ENCODE measurements at regions not wholly inside any gene's neighbourhood (a gene's known extent, or its start where the extent isn't known, plus 50 kb on each side); places are given as distances from the start of the nearest gene placed in this dataset.

GRCh38 chr1:117695796-117696490 lies 90.1 kb downstream of the TENT5C start:
- Histone ChIP-seq H3K23me2 (ENCODE audit: low read depth, low read length) (no peaks in the 10 kb centered on the region), H3K27me3 (replicated peaks in 1 of 4; ENCODE audit: control insufficient read depth in 3 of 4, extremely low read depth in 1 of 4, insufficient read depth in 3 of 4, low read length in 3 of 4) (no peaks in the 10 kb centered on the region), H4K5ac (ENCODE audit: insufficient read length, low read depth, low read length) (no peak overlapping the region), H2BK15ac (ENCODE audit: low read length) (no peak overlapping the region), H3K18ac (ENCODE audit: extremely low read depth, low read length) (0 out of 2 replicates have a peak overlapping the region, but pooled peaks have one; percentile 4), H3K36me3 (ENCODE audit: control insufficient read depth in 2 of 4, insufficient read depth in 4 of 4, low read length in 3 of 4) (no peaks in the 10 kb centered on the region), H4K8ac (ENCODE audit: extremely low read depth, insufficient read depth, low read length) (no peak overlapping the region), H3K9me3 (ENCODE audit: insufficient read depth in 2 of 2, low read depth in 1 of 2, low read length in 1 of 2) (no peaks in the 10 kb centered on the region), H3K27ac (ENCODE audit: low read depth, low read length) (no peak overlapping the region), H3K4me2 (ENCODE audit: insufficient read depth in 1 of 2, low read depth in 2 of 2, low read length in 2 of 2) (0 out of 4 replicates have a peak overlapping the region, but pooled peaks of 1 of the 2 experiments have one; percentile 10), H2AFZ (ENCODE audit: low read length) (peak overlapping the region; percentile 89), H3K4me1 (replicated peaks in 1 of 4; ENCODE audit: control insufficient read depth in 3 of 4, insufficient read depth in 4 of 4, low read length in 3 of 4) (no peaks in the 10 kb centered on the region), H3K4me3 (ENCODE audit: extremely low read depth in 1 of 4, insufficient read depth in 2 of 4, low read depth in 3 of 4, low read length in 4 of 4) (no peak overlapping the region), H2AK5ac (ENCODE audit: low read depth, low read length) (no peak overlapping the region), H3K9ac (replicated peaks in 1 of 4; ENCODE audit: extremely low read depth in 1 of 4, low read depth in 3 of 4, low read length in 3 of 4) (no peak overlapping the region), H3K4ac (replicated peaks; ENCODE audit: insufficient read length, low read depth, low read length) (no peak overlapping the region), H4K20me1 (replicated peaks in 1 of 2; ENCODE audit: control insufficient read depth in 1 of 2, insufficient read depth in 2 of 2, low read length in 2 of 2) (no peaks in the 10 kb centered on the region), H3K56ac (replicated peaks; ENCODE audit: insufficient read length, low read depth, low read length) (no peak overlapping the region), H2BK12ac (ENCODE audit: low read depth, low read length) (0 out of 2 replicates have a peak overlapping the region, but pooled peaks have one; percentile 72), H4K91ac (replicated peaks; ENCODE audit: insufficient read length, low read length) (no peak overlapping the region), H2BK20ac (ENCODE audit: low read length) (no peak overlapping the region), H2BK5ac (ENCODE audit: low read depth, low read length) (0 out of 2 replicates have a peak overlapping the region, but pooled peaks have one; percentile 45), H3K79me2 (ENCODE audit: control insufficient read depth in 1 of 2, insufficient read depth in 2 of 2, low read length in 2 of 2) (no peaks in the 10 kb centered on the region), H2BK120ac (replicated peaks; ENCODE audit: low read depth, low read length) (no peak overlapping the region), H3K23ac (ENCODE audit: insufficient read length) (no peak overlapping the region), H3K79me1 (ENCODE audit: low read depth, low read length) (no peaks in the 10 kb centered on the region), H3K14ac (ENCODE audit: insufficient read length) (no peak overlapping the region)
- no peak for FAIRE-seq
- CTCF ChIA-PET (ENCODE audit: partially characterized antibody): interaction anchor here (1.3 to 9.8 kb wide), 5 partner anchors 9 to 58 kb away, joined by 3 to 67 read pairs (median 5); no protein-coding TSS in a partner anchor
- TF ChIP-seq MAFK (IDR thresholded peaks at IDR 0.05; ENCODE audit: low read depth, low read length) (peak; percentile 23; the same call in 1 of the 2 replicates), TEAD4 (IDR thresholded peaks at IDR 0.05; ENCODE audit: low read depth, low read length) (no peak), BACH1 (IDR thresholded peaks at IDR 0.05; ENCODE audit: low read length) (peak; percentile 51; the same call in 1 of the 2 replicates), KDM1A (IDR thresholded peaks at IDR 0.05; ENCODE audit: borderline replicate concordance, low read length) (no peak)
- DNase-seq (ENCODE audit: low read depth in 1 of 2, low spot score in 2 of 2): no peak
- WGBS, 2 experiments (ENCODE audit: extremely low coverage in 1 of 2, insufficient coverage in 1 of 2, insufficient read length in 1 of 2, insufficient replicate concordance in 2 of 2, low coverage in 1 of 2, low lambda C conversion rate in 2 of 2, missing lambda C conversion rate in 1 of 2): 64% methylated on average over 9 of the region's 9 CpGs; no CpG with 5 or more reads in 1 of the 2 experiments
- POLR2A ChIA-PET (ENCODE audit: partially characterized antibody): no interaction called here

Data from H1 (cell line).